PFSK-1 (cell line): ENCODE measurements at regions not wholly inside any gene's neighbourhood (a gene's known extent, or its start where the extent isn't known, plus 50 kb on each side); places are given as distances from the start of the nearest gene placed in this dataset.

Experiments used
- POLR2AphosphoS5 ChIP-seq: IDR thresholded peaks from 2 replicates; pipeline ENCODE4 v1.6.1; 2012; ENCODE audit warnings: low read depth, mild to moderate bottlenecking, control low read depth, low read length, moderate library complexity
- SIN3A ChIP-seq: IDR thresholded peaks from 2 replicates; pipeline ENCODE4 v1.6.1; 2012; ENCODE audit warnings: mild to moderate bottlenecking, low read length, moderate library complexity, borderline replicate concordance; ENCODE audit not compliant: insufficient read depth
- TAF1 ChIP-seq: IDR thresholded peaks from 2 replicates; pipeline ENCODE4 v1.6.1; 2012; ENCODE audit warnings: low read length, control low read depth, borderline replicate concordance; ENCODE audit not compliant: insufficient read depth
- TF ChIP-seq, protein P1 (sequence below), 2 experiments: IDR thresholded peaks; 2 replicates each; pipeline versions ENCODE4 v1.6.1 to v1.8.0; 2011 to 2012; ENCODE audit warnings: low read depth in 2 of 2, low read length in 2 of 2, control low read depth in 1 of 2, inconsistent platforms in 1 of 2, mild to moderate bottlenecking in 1 of 2, moderate library complexity in 1 of 2; ENCODE audit not compliant: insufficient read depth in 1 of 2

DNA sequence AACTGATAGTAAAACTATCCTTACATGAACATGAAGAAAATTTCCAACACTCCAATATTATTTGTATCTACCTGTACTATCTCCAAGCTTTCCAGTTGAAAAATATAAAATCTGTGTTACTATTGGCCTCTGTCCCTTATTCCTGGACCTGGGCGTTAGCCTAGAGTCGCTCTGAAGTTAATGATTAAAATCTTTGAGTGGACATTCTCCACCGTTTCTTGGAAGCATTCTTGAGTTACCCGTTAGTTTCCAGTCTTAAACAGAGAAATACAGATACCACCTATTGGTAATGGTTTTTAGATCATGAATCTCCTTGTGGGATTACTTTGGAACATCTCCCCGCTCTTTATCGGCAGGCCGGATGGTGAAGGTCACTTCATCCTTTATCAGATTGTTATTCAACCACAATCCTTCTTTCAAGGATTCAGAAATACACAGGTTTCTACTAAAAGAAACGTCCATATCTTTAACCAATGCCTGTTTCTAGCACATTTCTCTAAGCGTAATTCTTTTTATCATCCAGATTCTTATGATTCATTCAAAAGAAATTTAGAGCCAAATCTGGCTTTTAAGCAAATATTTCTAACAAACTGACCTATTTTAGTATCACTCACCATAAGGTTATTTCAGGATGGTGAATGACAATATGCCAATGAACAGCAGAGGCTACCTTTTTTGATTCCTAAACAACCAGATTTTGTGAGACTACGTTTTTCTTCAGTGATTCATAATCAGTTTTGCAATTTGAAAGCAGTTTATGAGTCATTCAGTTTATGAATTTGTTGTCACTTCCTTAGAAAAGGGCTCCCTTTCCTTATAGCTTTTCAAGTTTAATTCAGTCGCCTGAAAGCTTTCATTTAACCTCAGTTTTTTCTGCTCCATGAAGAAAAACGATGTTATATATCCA, 70.2 kb upstream of the ERRFI1 start:
- TF ChIP-seq SIN3A (no peak), POLR2AphosphoS5 (no peak), TAF1 (no peak)
- TF ChIP-seq, protein P1, sequence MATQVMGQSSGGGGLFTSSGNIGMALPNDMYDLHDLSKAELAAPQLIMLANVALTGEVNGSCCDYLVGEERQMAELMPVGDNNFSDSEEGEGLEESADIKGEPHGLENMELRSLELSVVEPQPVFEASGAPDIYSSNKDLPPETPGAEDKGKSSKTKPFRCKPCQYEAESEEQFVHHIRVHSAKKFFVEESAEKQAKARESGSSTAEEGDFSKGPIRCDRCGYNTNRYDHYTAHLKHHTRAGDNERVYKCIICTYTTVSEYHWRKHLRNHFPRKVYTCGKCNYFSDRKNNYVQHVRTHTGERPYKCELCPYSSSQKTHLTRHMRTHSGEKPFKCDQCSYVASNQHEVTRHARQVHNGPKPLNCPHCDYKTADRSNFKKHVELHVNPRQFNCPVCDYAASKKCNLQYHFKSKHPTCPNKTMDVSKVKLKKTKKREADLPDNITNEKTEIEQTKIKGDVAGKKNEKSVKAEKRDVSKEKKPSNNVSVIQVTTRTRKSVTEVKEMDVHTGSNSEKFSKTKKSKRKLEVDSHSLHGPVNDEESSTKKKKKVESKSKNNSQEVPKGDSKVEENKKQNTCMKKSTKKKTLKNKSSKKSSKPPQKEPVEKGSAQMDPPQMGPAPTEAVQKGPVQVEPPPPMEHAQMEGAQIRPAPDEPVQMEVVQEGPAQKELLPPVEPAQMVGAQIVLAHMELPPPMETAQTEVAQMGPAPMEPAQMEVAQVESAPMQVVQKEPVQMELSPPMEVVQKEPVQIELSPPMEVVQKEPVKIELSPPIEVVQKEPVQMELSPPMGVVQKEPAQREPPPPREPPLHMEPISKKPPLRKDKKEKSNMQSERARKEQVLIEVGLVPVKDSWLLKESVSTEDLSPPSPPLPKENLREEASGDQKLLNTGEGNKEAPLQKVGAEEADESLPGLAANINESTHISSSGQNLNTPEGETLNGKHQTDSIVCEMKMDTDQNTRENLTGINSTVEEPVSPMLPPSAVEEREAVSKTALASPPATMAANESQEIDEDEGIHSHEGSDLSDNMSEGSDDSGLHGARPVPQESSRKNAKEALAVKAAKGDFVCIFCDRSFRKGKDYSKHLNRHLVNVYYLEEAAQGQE (IDR thresholded peaks at IDR 0.05; ENCODE audit: insufficient read depth in 1 of 2, low read depth in 2 of 2, low read length in 2 of 2): no peak
